ENCODE measurements at regions not wholly inside any gene's neighbourhood (a gene's known extent, or its start where the extent isn't known, plus 50 kb on each side); places are given as distances from the start of the nearest gene placed in this dataset.

DNA sequence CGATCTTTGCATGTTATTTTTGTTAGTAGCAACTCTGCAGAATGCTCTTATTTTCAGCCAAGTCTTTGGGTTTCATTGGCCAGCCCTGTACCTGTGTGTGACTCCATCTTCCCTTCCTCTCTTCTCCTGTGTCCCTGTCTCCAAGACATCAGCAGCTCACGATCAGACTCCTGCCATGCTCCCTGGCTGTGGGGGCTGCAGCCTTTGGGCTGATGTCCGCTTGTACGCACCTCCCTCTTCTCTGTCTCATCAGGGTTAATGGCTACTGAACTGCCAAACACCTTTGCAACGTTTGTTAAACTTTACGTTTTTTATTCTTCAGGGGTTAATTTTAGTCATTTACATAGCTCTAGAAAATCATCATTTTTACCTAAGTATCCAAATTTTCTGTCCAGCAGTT, 103.5 kb upstream of the RET start:
- Histone ChIP-seq H3K36me3 (ENCODE audit: control insufficient read depth in 4 of 4, insufficient read depth in 4 of 4, low read length in 3 of 4) (no peaks in the 10 kb centered on the region), H3K4me1 (ENCODE audit: control extremely low read depth in 1 of 4, control insufficient read depth in 4 of 4, insufficient read depth in 4 of 4, low read length in 3 of 4) (peaks cover 0 to 10% (median 6%) of the 10 kb centered on the region in 4 experiments), H3K4me3 (ENCODE audit: control insufficient read depth in 1 of 7, extremely low read depth in 1 of 7, insufficient read depth in 4 of 7, low read depth in 2 of 7, low read length in 6 of 7) (no peak overlapping the region), H3K27me3 (replicated peaks in 2 of 5; ENCODE audit: control insufficient read depth in 4 of 5, insufficient read depth in 5 of 5, low read length in 4 of 5) (no peaks in the 10 kb centered on the region), H3K27ac (ENCODE audit: insufficient read depth in 1 of 2, low read depth in 1 of 2, low read length in 2 of 2, poor library complexity in 1 of 2, severe bottlenecking in 2 of 2) (no peak overlapping the region), H3K9me3 (ENCODE audit: control extremely low read depth in 1 of 5, control insufficient read depth in 4 of 5, insufficient read depth in 2 of 5, low read depth in 1 of 5, low read length in 4 of 5) (no peaks in the 10 kb centered on the region)
- WGBS (ENCODE audit: insufficient coverage): 95% methylated on average over 6 of the region's 6 CpGs
- CTCF ChIA-PET: no interaction called here
- POLR2A ChIA-PET: no interaction called here
- DNase-seq: no peak

DNA sequence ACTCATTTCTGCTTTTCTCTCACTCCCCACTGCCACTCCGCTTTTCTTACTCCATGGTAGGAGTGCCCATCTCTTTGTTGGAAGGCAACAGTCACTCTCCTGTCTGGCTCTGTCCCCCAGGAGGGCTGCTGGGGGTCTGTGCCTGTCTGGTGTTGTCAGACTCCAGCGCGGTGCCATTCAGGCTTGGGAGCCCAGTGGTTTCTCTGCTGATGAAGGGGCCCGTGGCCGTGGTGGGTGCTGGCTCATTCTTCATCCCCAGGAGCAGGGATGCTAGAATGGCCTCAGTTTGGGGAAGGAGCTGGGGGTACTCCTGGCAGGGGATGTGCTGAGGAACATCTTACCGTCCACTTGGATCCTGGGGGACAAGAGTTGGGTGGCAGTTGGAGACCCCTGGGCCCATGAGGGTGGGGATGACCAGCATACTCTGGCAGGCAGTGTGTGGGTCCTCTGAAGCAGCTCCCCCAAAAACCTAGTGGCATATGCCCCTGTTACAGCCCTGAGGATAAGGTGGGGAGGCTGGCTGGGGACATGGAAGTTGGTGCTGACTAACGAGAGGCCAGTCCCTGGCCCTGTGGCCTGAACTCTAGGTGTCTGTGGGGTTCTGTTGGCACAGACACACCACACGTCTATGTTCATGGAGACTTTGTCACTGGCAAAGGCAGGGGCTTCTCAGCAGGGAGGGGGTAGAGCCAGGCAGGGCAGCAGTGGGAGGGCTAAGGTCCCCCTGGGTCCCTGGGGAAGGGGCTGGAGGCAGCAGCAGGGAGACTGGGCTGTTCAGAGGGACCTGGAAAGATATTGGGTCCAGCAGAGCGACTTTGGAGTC, 102.8 kb upstream of the RET start:
- no peaks in the 10 kb centered on the region for H3K27me3 ChIP-seq (replicated peaks in 2 of 5; ENCODE audit: control insufficient read depth in 4 of 5, insufficient read depth in 5 of 5, low read length in 4 of 5)
- H3K27ac ChIP-seq (ENCODE audit: insufficient read depth in 1 of 2, low read depth in 1 of 2, low read length in 2 of 2, poor library complexity in 1 of 2, severe bottlenecking in 2 of 2): no peak overlapping the region
- POLR2A ChIA-PET: no interaction called here
- H3K4me1 ChIP-seq (ENCODE audit: control extremely low read depth in 1 of 4, control insufficient read depth in 4 of 4, insufficient read depth in 4 of 4, low read length in 3 of 4): peaks cover 0 to 10% (median 6%) of the 10 kb centered on the region in 4 experiments
- 100% methylated on average over 9 of the region's 9 CpGs for WGBS (ENCODE audit: insufficient coverage)
- H3K4me3 ChIP-seq (ENCODE audit: control insufficient read depth in 1 of 7, extremely low read depth in 1 of 7, insufficient read depth in 4 of 7, low read depth in 2 of 7, low read length in 6 of 7): no peak overlapping the region
- H3K36me3 ChIP-seq (ENCODE audit: control insufficient read depth in 4 of 4, insufficient read depth in 4 of 4, low read length in 3 of 4): no peaks in the 10 kb centered on the region
- H3K9me3 ChIP-seq (ENCODE audit: control extremely low read depth in 1 of 5, control insufficient read depth in 4 of 5, insufficient read depth in 2 of 5, low read depth in 1 of 5, low read length in 4 of 5): no peaks in the 10 kb centered on the region
- CTCF ChIA-PET: interaction anchor here (0.8 kb wide), 1 partner anchor 10 kb away, joined by 3 read pairs; no protein-coding TSS in a partner anchor
- no peak for DNase-seq

DNA sequence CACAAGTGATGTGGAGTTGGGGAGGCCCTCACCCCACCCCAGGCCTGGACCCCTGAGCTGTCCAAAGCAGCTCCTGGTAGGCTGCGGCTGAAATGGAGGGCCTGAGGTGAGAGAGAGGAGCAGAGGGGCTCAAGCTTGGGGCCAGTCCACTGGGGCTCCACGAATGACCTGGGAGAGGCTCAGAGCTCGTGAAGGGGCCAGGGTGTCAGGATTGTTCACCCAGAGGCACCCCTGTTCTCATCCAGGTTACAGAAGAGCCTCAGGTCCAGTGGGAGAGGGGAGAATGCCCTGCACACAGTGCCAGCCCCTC, 102.2 kb upstream of the RET start:
- no peak overlapping the region for H3K4me3 ChIP-seq (ENCODE audit: control insufficient read depth in 1 of 7, extremely low read depth in 1 of 7, insufficient read depth in 4 of 7, low read depth in 2 of 7, low read length in 6 of 7)
- no peaks in the 10 kb centered on the region for H3K27me3 ChIP-seq (replicated peaks in 2 of 5; ENCODE audit: control insufficient read depth in 4 of 5, insufficient read depth in 5 of 5, low read length in 4 of 5)
- no peak for DNase-seq
- no peaks in the 10 kb centered on the region for H3K9me3 ChIP-seq (ENCODE audit: control extremely low read depth in 1 of 5, control insufficient read depth in 4 of 5, insufficient read depth in 2 of 5, low read depth in 1 of 5, low read length in 4 of 5)
- CTCF ChIA-PET: interaction anchor here (0.8 kb wide), 1 partner anchor 10 kb away, joined by 3 read pairs; no protein-coding TSS in a partner anchor
- H3K36me3 ChIP-seq (ENCODE audit: control insufficient read depth in 4 of 4, insufficient read depth in 4 of 4, low read length in 3 of 4): no peaks in the 10 kb centered on the region
- H3K27ac ChIP-seq (ENCODE audit: insufficient read depth in 1 of 2, low read depth in 1 of 2, low read length in 2 of 2, poor library complexity in 1 of 2, severe bottlenecking in 2 of 2): no peak overlapping the region
- peaks cover 0 to 15% (median 9%) of the 10 kb centered on the region in 4 experiments for H3K4me1 ChIP-seq (ENCODE audit: control extremely low read depth in 1 of 4, control insufficient read depth in 4 of 4, insufficient read depth in 4 of 4, low read length in 3 of 4)
- POLR2A ChIA-PET: no interaction called here
- 95% methylated on average over 3 of the region's 3 CpGs for WGBS (ENCODE audit: insufficient coverage)

DNA sequence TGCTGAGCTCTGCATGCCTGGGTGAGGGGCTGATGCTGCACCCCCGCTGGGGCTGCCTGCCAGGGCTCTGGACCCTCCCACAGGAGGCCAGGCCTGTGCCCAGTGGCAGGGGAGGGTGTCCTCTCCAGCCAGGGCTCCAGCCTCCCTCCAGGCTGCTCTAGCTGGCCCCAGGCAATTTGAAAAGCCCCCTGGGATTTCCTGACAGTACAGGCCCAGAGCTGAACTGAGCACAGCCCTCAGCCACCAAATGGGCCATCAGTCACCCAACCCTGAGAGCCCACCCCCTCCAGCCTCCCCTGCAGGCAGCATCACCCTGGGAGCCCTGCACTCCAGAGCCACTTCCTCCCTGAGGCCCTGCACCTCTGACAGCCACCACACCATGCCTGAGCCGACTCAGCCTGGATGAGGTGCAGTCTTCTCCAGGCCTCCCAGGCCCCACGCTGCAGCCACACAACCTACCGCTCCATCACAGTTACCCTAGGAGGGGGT, 101.8 kb upstream of the RET start:
- WGBS (ENCODE audit: insufficient coverage): 100% methylated on average over 3 of the region's 4 CpGs
- CTCF ChIA-PET: interaction anchor here (0.8 kb wide), 1 partner anchor 11 kb away, joined by 3 read pairs; no protein-coding TSS in a partner anchor
- H3K9me3 ChIP-seq (ENCODE audit: control extremely low read depth in 1 of 5, control insufficient read depth in 4 of 5, insufficient read depth in 2 of 5, low read depth in 1 of 5, low read length in 4 of 5): no peaks in the 10 kb centered on the region
- H3K4me1 ChIP-seq (ENCODE audit: control extremely low read depth in 1 of 4, control insufficient read depth in 4 of 4, insufficient read depth in 4 of 4, low read length in 3 of 4): peaks cover 0 to 16% (median 9%) of the 10 kb centered on the region in 4 experiments
- DNase-seq: peak; percentile 26 to 44 (median 28)
- POLR2A ChIA-PET: no interaction called here
- H3K27me3 ChIP-seq (replicated peaks in 2 of 5; ENCODE audit: control insufficient read depth in 4 of 5, insufficient read depth in 5 of 5, low read length in 4 of 5): no peaks in the 10 kb centered on the region
- H3K4me3 ChIP-seq (ENCODE audit: control insufficient read depth in 1 of 7, extremely low read depth in 1 of 7, insufficient read depth in 4 of 7, low read depth in 2 of 7, low read length in 6 of 7): no peak overlapping the region
- H3K27ac ChIP-seq (ENCODE audit: insufficient read depth in 1 of 2, low read depth in 1 of 2, low read length in 2 of 2, poor library complexity in 1 of 2, severe bottlenecking in 2 of 2): no peak overlapping the region
- no peaks in the 10 kb centered on the region for H3K36me3 ChIP-seq (ENCODE audit: control insufficient read depth in 4 of 4, insufficient read depth in 4 of 4, low read length in 3 of 4)

DNA sequence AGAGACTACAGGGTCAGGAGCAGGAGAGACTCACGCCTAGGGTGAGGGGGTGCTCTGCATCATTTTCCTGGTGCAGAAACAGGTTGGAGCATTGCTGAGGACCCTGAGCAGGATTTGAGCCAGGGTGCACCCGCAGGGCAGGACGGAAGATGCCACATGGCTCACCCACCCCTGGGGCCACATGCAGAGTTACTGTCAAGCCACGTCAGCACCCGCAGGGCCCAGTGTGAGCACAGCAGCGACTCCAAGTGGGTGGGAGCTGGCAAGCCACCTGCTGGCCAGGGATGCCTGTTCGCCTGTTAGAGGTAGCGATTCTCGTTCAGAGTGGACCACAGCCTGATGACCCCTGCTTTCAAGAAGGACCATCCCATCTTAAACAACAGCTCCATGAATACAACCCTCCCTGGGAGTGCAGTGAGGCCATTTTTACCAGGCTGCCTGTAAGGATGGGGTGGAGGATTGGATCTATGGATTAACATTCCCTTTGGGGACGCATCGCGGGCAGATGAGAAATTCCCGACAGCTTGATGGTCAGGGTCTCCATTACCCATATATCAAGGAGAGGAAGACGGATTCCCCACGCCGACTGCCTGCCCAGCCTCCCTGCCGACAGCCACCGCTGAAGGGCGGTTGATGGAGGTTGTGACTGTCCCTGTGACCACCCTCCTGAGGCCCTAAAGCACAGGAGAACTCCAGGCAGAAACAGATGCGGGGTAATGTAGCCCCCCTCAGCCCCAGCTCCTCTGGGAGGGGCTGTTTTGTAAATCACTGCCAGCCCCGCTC, 101.1 kb upstream of the RET start:
- WGBS (ENCODE audit: insufficient coverage): 98% methylated on average over 18 of the region's 21 CpGs
- no peak overlapping the region for H3K4me3 ChIP-seq (ENCODE audit: control insufficient read depth in 1 of 7, extremely low read depth in 1 of 7, insufficient read depth in 4 of 7, low read depth in 2 of 7, low read length in 6 of 7)
- CTCF ChIA-PET: no interaction called here
- H3K4me1 ChIP-seq (ENCODE audit: control extremely low read depth in 1 of 4, control insufficient read depth in 4 of 4, insufficient read depth in 4 of 4, low read length in 3 of 4): peaks cover 0 to 16% (median 7%) of the 10 kb centered on the region in 4 experiments
- no peaks in the 10 kb centered on the region for H3K36me3 ChIP-seq (ENCODE audit: control insufficient read depth in 4 of 4, insufficient read depth in 4 of 4, low read length in 3 of 4)
- H3K27ac ChIP-seq (ENCODE audit: insufficient read depth in 1 of 2, low read depth in 1 of 2, low read length in 2 of 2, poor library complexity in 1 of 2, severe bottlenecking in 2 of 2): no peak overlapping the region
- POLR2A ChIA-PET: no interaction called here
- H3K9me3 ChIP-seq (ENCODE audit: control extremely low read depth in 1 of 5, control insufficient read depth in 4 of 5, insufficient read depth in 2 of 5, low read depth in 1 of 5, low read length in 4 of 5): no peaks in the 10 kb centered on the region
- DNase-seq: no peak
- H3K27me3 ChIP-seq (replicated peaks in 2 of 5; ENCODE audit: control insufficient read depth in 4 of 5, insufficient read depth in 5 of 5, low read length in 4 of 5): no peaks in the 10 kb centered on the region

DNA sequence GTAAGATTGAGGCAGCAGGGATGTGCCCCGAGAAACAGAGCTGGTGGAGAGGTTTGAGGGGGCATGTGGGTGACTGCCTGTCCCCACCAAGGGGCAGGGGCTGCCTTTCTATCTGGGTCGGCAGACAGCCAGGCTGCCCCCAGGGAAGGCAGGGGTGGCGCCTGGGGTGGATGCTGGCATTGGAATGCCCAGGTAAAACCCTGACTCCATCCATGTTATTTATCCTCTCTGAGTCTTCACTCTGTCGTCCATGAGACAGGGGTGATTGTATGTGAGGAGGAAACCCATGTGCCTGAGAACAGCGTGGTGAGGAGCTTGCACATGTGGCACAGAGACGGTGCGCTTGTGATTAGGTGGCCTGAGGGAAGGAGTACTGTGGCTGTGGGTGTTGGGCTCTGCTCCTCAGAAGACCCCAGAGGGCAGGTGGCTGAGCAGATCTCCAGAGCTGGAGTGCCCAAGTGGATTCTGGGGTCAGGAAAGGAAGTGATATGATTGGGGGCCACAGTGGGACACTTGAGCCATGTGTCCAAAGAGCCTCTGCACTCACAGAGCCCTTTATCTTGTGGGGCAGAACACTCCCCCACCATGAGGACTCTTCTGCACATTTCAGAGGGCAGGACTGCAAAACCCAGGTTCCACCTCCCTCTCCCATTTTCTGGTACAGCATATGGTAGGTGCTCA, 100.4 kb upstream of the RET start:
- H3K4me3 ChIP-seq (ENCODE audit: control insufficient read depth in 1 of 7, extremely low read depth in 1 of 7, insufficient read depth in 4 of 7, low read depth in 2 of 7, low read length in 6 of 7): no peak overlapping the region
- no peaks in the 10 kb centered on the region for H3K36me3 ChIP-seq (ENCODE audit: control insufficient read depth in 4 of 4, insufficient read depth in 4 of 4, low read length in 3 of 4)
- DNase-seq: no peak
- ChIA-PET CTCF (no interaction called here), POLR2A (no interaction called here)
- peaks cover 0 to 16% (median 7%) of the 10 kb centered on the region in 4 experiments for H3K4me1 ChIP-seq (ENCODE audit: control extremely low read depth in 1 of 4, control insufficient read depth in 4 of 4, insufficient read depth in 4 of 4, low read length in 3 of 4)
- no peaks in the 10 kb centered on the region for H3K27me3 ChIP-seq (replicated peaks in 2 of 5; ENCODE audit: control insufficient read depth in 4 of 5, insufficient read depth in 5 of 5, low read length in 4 of 5)
- no peak overlapping the region for H3K27ac ChIP-seq (ENCODE audit: insufficient read depth in 1 of 2, low read depth in 1 of 2, low read length in 2 of 2, poor library complexity in 1 of 2, severe bottlenecking in 2 of 2)
- WGBS (ENCODE audit: insufficient coverage): 97% methylated on average over 4 of the region's 7 CpGs
- no peaks in the 10 kb centered on the region for H3K9me3 ChIP-seq (ENCODE audit: control extremely low read depth in 1 of 5, control insufficient read depth in 4 of 5, insufficient read depth in 2 of 5, low read depth in 1 of 5, low read length in 4 of 5)
